Stimulated activated CD8-positive, alpha-beta memory T cell treated with anti-CD3 and anti-CD28 coated beads, Interleukin-15, amount 100 ng/mL, for 24 hours (primary cell): ENCODE measurements at regions not wholly inside any gene's neighbourhood (a gene's known extent, or its start where the extent isn't known, plus 50 kb on each side); places are given as distances from the start of the nearest gene placed in this dataset.
A peak's percentile ranks its signal among the peaks of the same experiment; 100 is the strongest.

Experiments
- DNase-seq: peaks from one replicate; pipeline ENCODE4 v3.0.0-alpha.2; 2020; ENCODE audit warnings: low read depth

DNA sequence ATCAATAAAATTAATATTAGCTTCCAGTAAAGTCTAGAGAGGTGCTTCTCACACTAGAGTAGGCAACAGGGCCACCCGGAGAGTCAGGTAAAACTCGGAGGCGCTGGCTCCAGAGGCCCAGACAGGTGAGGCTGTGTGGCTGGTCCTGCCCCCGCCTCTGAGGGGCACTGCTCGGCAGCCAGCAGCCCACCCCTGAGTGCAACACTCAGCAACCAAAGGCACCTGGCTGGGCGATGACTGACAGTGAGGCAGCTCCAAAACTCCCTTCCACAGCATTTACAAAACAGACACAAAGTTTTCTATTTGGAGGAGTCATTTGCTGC, 138.8 kb upstream of the ID2 start:
- no peak for DNase-seq

- no peak for DNase-seq
Observed at GRCh38 chr2:8543383-8544170, 138.3 kb upstream of the ID2 start.

GRCh38 chr2:8544171-8544785, 137.6 kb upstream of the ID2 start:
- no peak for DNase-seq

- peak; percentile 53 for DNase-seq
Observed at GRCh38 chr2:8544786-8545694, 136.8 kb upstream of the ID2 start.

- no peak for DNase-seq
Observed at GRCh38 chr2:8545695-8546611, 135.9 kb upstream of the ID2 start.

DNA sequence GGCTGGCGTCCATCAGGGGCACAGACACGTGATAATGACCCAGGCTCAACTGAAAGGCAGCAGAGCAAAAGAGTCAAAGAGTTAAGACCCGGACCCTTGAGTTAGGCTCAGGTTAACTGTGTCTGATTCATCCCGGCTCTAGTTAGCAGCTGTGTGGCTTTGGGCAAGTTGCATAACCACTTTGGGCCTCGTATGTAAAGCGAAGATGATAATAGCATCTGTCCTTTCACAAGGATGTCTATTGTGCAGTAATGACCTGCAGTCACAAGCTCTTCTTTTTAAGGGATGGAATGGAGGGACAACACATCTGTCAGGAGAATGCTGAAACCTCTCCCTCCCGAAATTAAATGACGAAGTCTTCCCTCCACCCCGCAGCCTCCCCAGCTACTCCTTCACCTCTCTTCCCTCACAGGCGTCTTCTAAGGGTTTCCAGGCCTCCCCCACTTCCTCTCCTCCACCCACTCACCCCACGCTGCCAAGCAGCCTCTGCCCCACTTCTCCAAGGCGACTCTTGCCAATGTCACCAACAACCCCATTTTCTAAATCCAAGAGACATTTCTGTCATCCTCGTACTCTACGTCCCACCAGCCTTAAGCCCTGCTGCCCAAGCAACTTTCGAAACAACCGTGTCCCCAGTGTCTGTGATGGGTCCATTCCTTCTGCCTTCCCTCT, 135.1 kb upstream of the ID2 start:
- DNase-seq, result no peak

- no peak for DNase-seq
Observed at GRCh38 chr2:8547284-8548064, 134.4 kb upstream of the ID2 start.

DNA sequence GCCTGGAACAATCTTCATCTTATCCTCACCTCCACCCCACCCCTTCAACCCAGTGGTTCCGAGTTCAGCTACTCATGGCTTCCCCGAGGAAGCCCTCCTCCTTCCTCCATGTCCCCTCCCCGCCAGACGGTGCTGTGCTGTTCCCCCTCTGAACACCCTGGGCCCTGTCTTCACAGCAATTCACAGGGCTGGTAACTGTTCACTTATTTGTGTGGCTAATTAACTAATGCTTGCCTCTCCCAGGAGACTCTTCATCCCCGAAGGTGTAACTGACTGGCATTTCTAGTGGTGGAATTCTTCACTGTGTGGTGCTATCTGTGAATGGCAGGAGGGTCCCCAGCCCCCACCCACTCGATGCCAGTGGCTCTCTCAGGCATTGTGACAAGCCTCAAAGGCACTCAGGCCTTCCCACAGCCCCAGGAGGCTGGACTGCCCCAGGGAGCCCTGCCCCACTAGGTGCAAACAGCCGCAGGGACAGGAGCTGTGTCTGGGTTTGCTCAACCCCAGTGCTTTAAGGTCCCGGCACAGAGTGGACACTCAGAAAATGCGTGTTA, 133.7 kb upstream of the ID2 start:
- DNase-seq, result no peak

- no peak for DNase-seq
Observed at GRCh38 chr2:8548619-8549150, 133.2 kb upstream of the ID2 start.

DNA sequence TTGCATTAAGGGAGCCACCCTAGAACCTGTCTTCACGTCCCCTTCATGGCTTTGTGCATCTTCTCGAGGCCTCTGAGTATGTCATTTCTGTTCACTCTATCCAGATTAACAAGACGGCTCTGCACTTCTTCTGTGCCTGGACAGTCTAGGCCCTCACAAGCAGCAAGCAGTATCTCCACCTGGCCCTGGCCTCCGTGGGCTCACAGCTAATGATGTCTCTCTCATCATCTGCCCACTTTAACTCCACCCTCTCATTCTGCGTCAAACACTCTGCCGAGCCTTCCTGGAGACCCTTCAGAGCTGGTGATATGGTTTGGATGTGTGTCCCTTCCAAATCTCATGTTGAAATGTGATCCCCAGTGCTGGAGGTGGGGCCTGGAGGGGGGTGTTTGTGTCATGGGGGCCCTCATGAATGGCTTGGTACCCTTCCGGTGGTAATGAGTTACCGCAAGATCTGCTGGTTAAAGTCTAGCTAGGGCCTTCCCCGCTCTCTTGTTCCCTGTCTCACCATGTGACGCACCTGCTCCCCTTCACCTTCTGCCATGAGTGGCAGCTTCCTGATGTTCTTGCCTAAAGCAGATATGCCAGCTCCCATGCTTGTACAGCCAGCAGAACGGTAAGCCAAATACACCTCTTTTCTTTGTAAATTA, 132.5 kb upstream of the ID2 start:
- DNase-seq, result no peak

DNA sequence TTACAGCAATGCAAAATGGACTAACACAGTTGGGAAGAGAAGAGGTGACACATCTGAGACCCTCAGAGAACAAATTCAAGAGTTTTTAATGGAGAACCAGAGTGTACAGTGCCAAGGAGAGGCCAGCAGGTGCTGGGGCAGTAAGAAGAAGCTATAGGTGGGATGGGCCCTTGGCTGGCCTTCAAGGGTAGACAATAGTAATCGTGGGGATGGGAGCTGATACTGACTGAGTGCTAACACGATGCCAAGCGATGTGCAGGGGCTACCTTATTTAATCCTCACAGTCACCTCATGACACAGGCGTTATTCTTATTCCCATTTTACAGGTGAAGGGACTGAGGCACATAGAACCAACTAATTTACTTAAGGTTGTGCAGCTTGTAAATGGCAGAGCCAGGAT, 131.9 kb upstream of the ID2 start:
- DNase-seq, result no peak

DNA sequence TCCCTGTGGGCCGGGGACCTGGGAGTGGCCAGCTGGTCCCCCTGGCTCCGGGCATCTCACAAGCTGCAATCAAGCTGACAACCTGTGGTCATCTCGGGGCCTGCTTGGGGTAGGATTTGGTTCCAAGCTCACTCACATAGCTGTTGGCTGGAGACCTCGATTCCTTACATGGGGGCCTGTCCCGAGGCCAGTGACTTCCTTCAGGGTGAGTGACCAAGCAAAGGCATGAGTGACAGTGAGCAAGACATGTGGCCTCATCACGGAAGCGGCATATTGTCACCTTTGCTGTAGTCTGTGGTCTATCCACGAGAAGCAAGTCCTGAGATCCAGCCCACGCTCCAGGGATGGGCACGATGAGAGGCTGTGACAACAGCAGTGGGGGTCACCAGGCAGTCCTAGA, 131.4 kb upstream of the ID2 start:
- DNase-seq, result no peak

GRCh38 chr2:8550937-8551621, 130.8 kb upstream of the ID2 start:
- DNase-seq, result no peak

DNA sequence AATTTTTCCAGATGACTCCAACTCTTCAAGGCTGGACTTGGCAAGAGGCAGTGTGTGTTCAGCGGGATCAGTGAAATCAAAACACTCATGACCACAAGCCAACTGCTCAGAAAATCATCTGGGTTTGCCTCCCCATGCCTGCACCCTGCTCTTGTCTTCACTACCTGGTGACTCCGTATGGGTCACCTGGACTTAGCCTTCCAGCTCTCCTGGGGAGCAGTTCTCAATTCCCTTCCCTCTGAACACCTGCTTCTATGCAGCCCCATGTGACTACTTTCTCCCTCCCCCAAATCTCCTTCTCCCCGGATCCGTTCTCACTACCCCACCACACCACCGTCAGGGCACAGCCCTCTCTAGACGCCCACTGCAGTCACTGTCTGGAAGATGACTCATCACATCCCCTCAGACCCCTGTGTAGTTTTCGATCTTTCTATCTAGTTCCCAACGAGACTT, 130.2 kb upstream of the ID2 start:
- no peak for DNase-seq

DNA sequence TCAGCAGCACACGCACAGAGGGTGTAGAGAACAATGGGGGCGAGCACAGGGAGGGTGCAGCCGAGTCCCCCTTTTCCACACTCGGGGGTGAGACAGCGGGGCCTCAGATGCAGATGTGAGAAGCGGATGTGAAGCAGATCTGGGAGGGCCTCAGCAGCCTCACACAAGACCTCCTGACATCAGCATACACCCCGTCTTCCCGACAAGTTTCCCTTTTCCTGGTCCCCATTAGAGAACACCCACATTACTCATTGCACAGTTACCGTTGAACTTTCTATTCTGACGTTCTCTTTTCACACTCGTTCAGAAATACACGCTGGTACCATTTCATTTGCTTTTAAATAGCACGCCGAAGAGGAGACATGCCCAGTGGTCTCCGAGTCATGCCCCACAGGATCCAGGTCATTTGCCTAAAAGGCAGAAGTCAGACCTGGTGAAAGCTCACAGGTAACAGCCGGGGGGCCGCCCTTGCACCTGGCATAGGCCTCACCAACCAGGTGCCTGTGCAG, 129.5 kb upstream of the ID2 start:
- DNase-seq, result no peak

DNA sequence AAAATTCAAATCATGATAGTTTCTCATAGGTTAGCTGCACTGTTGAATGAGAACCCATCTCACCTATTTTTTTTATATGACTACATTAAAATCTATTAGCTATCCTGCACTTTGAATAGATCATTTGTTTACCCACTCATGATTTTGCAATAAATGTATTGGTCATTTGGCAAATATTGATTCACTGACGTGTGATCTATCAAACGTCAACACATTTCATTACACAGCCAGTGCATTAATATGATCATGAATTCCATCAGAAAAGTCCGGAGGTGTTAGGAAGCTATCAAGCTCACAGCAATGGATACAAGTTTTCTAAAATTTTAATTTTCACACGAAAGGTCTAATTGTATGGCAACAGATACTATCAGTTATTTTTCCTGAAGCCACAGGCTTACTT, 128.2 kb upstream of the ID2 start:
- no peak for DNase-seq

GRCh38 chr2:8554296-8554806, 127.5 kb upstream of the ID2 start:
- DNase-seq, result no peak

GRCh38 chr2:8555543-8555942, 126.3 kb upstream of the ID2 start:
- DNase-seq, result no peak
